ENCODE measurements at regions not wholly inside any gene's neighbourhood (a gene's known extent, or its start where the extent isn't known, plus 50 kb on each side); places are given as distances from the start of the nearest gene placed in this dataset.

DNA sequence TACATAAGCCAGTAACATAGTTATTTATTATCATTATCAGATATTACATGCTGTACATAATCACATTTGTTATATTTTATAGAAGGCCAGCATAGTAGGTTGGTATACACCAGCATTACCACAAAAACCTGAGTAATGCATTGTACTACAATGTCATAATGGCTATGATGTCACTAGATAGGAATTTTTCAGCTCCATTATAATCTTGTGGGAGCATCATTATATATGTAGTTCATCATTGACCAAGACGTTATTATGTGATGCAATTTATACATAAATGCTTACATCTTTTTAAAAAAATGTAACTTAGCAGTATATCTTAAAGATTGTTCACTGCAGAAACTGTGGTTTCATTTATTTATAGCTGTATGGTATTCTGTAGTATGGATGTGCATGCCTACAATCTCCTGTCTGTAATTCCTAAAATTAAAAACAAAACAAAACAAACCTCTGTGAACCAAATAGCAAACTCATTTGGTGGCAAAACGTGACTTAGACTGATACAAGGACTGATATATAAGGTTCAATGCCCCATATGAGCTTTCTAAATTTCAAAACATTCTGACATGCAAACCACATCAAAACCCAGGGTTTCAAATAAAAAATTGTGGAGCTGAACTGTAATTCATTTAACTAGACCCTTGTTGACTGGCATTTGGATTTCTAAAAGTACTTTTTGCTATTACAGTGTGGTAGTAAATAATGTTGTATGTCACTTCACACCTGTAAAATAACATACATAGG lies 250.9 kb downstream of the DLEU7 start:
- TF ChIP-seq, protein P1, sequence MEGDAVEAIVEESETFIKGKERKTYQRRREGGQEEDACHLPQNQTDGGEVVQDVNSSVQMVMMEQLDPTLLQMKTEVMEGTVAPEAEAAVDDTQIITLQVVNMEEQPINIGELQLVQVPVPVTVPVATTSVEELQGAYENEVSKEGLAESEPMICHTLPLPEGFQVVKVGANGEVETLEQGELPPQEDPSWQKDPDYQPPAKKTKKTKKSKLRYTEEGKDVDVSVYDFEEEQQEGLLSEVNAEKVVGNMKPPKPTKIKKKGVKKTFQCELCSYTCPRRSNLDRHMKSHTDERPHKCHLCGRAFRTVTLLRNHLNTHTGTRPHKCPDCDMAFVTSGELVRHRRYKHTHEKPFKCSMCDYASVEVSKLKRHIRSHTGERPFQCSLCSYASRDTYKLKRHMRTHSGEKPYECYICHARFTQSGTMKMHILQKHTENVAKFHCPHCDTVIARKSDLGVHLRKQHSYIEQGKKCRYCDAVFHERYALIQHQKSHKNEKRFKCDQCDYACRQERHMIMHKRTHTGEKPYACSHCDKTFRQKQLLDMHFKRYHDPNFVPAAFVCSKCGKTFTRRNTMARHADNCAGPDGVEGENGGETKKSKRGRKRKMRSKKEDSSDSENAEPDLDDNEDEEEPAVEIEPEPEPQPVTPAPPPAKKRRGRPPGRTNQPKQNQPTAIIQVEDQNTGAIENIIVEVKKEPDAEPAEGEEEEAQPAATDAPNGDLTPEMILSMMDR (IDR thresholded peaks at IDR 0.05) = no peak
- TF ChIP-seq POLR2AphosphoS5 (IDR thresholded peaks at IDR 0.05) = no peak
